GM23338 (cell line): ENCODE measurements at regions not wholly inside any gene's neighbourhood (a gene's known extent, or its start where the extent isn't known, plus 50 kb on each side); places are given as distances from the start of the nearest gene placed in this dataset.

Experiments
- ATAC-seq: fragments of 200-7000 bp; cut with Tn5 transposase; 3 replicates; pipeline ENCODE4 v1.9.1; 2020
- DNase-seq: peaks from one replicate; pipeline ENCODE4 v3.0.0-alpha.2; 2015; ENCODE audit warnings: low spot score
- H2AFZ ChIP-seq: fragments of 200-600 bp; sonication (generic); 2 replicates; pipeline ENCODE4 v1.8.0; 2016; ENCODE audit warnings: antibody characterized with exemption, mild to moderate bottlenecking, moderate library complexity
- H3F3A ChIP-seq: fragments of 200-600 bp; sonication (generic); replicated peaks from 2 replicates; pipeline ENCODE4 v1.8.0; 2017; ENCODE audit warnings: antibody characterized with exemption, mixed run types, low read depth
- H3K27ac ChIP-seq: fragments of 200-600 bp; sonication (generic); 2 replicates; pipeline ENCODE4 v1.6.1; 2016; ENCODE audit warnings: low read depth
- H3K27me3 ChIP-seq: fragments of 200-600 bp; sonication (generic); 2 replicates; pipeline ENCODE4 v1.8.0; 2016; ENCODE audit warnings: mild to moderate bottlenecking, mixed run types, moderate library complexity; ENCODE audit not compliant: insufficient read depth
- H3K36me3 ChIP-seq: fragments of 200-600 bp; sonication (generic); 2 replicates; pipeline ENCODE4 v1.8.0; 2016; ENCODE audit warnings: mild to moderate bottlenecking; ENCODE audit not compliant: insufficient read depth
- H3K4me1 ChIP-seq: fragments of 200-600 bp; sonication (generic); 2 replicates; pipeline ENCODE4 v1.8.0; 2016; ENCODE audit warnings: mild to moderate bottlenecking, moderate library complexity; ENCODE audit not compliant: insufficient read depth
- H3K4me2 ChIP-seq: fragments of 200-600 bp; sonication (generic); 2 replicates; pipeline ENCODE4 v1.7.1; 2017; ENCODE audit warnings: mixed run types
- H3K4me3 ChIP-seq: fragments of 200-600 bp; sonication (generic); 2 replicates; pipeline ENCODE4 v1.6.1; 2016; ENCODE audit warnings: mixed run types
- H3K79me2 ChIP-seq: fragments of 200-600 bp; sonication (generic); replicated peaks from 2 replicates; pipeline ENCODE4 v1.8.0; 2017; ENCODE audit warnings: mild to moderate bottlenecking; ENCODE audit not compliant: insufficient read depth
- H3K9me2 ChIP-seq: fragments of 200-600 bp; sonication (generic); 2 replicates; pipeline ENCODE4 v1.8.0; 2017; ENCODE audit not compliant: insufficient read depth
- H4K20me1 ChIP-seq: fragments of 200-600 bp; sonication (generic); replicated peaks from 2 replicates; pipeline ENCODE4 v1.8.0; 2017; ENCODE audit warnings: mild to moderate bottlenecking; ENCODE audit not compliant: insufficient read depth
- H3K27ac Mint-ChIP-seq: 2 replicates; pipeline ENCODE4 v1.8.0; 2020; ENCODE audit warnings: inconsistent platforms, mild to moderate bottlenecking, moderate library complexity, mixed read lengths
- H3K27me3 Mint-ChIP-seq: 3 replicates; pipeline ENCODE4 v1.8.0; 2022; ENCODE audit warnings: low read depth, mild to moderate bottlenecking, moderate library complexity, mixed read lengths, inconsistent platforms; ENCODE audit not compliant: insufficient read depth, poor library complexity
- H3K36me3 Mint-ChIP-seq: 3 replicates; pipeline ENCODE4 v1.8.0; 2021; ENCODE audit warnings: low read depth, mild to moderate bottlenecking, inconsistent platforms, moderate library complexity, mixed read lengths
- H3K4me1 Mint-ChIP-seq: 3 replicates; pipeline ENCODE4 v1.8.0; 2020; ENCODE audit warnings: mild to moderate bottlenecking, inconsistent platforms, mixed read lengths
- H3K4me3 Mint-ChIP-seq: 3 replicates; pipeline ENCODE4 v1.8.0; 2021; ENCODE audit warnings: moderate library complexity, mild to moderate bottlenecking, inconsistent platforms, mixed read lengths
- H3K9me3 Mint-ChIP-seq: 3 replicates; pipeline ENCODE4 v1.8.0; 2020; ENCODE audit warnings: moderate library complexity, mild to moderate bottlenecking, inconsistent platforms, mixed read lengths
- CREB1 ChIP-seq: fragments of 250-450 bp; sonication (Bioruptor Pico); IDR thresholded peaks from 2 replicates; pipeline ENCODE4 v1.5.0; 2020; ENCODE audit warnings: low read depth, mild to moderate bottlenecking, moderate library complexity
- EZH2phosphoT487 ChIP-seq: fragments of 200-600 bp; sonication (generic); IDR thresholded peaks from one replicate; pipeline ENCODE4 v1.8.1; 2018; ENCODE audit warnings: antibody characterized with exemption; ENCODE audit not compliant: unreplicated experiment
- JUNB ChIP-seq: IDR thresholded peaks from one replicate; pipeline ENCODE4 v1.6.1; 2016; ENCODE audit warnings: antibody characterized with exemption; ENCODE audit not compliant: unreplicated experiment
- NANOG ChIP-seq: IDR thresholded peaks from 2 replicates; pipeline ENCODE4 v1.6.1; 2016; ENCODE audit warnings: antibody characterized with exemption, borderline replicate concordance
- POLR2AphosphoS5 ChIP-seq: IDR thresholded peaks from 2 replicates; pipeline ENCODE4 v1.6.1; 2016; ENCODE audit warnings: antibody characterized with exemption, low read depth
- REST ChIP-seq: IDR thresholded peaks from one replicate; pipeline ENCODE4 v1.6.1; 2018; ENCODE audit warnings: antibody characterized with exemption; ENCODE audit not compliant: unreplicated experiment
- STAT1 ChIP-seq: IDR thresholded peaks from one replicate; pipeline ENCODE4 v1.6.1; 2016; ENCODE audit warnings: antibody characterized with exemption; ENCODE audit not compliant: unreplicated experiment
- ZNF114 ChIP-seq: fragments of 250-450 bp; sonication (Bioruptor Pico); IDR thresholded peaks from 2 replicates; pipeline ENCODE4 v1.5.0; 2020; ENCODE audit warnings: mild to moderate bottlenecking, moderate library complexity
- ZNF331 ChIP-seq: fragments of 250-450 bp; sonication (Bioruptor Pico); IDR thresholded peaks from 2 replicates; pipeline ENCODE4 v1.5.0; 2020; ENCODE audit warnings: low read depth, mild to moderate bottlenecking, moderate library complexity
- ZNF462 ChIP-seq: fragments of 250-450 bp; sonication (Bioruptor Pico); IDR thresholded peaks from 2 replicates; pipeline ENCODE4 v1.5.0; 2020; ENCODE audit warnings: mild to moderate bottlenecking, moderate library complexity
- TF ChIP-seq, protein P1 (sequence below): IDR thresholded peaks from 2 replicates; pipeline ENCODE4 v1.6.1; 2016; ENCODE audit warnings: antibody characterized with exemption

DNA sequence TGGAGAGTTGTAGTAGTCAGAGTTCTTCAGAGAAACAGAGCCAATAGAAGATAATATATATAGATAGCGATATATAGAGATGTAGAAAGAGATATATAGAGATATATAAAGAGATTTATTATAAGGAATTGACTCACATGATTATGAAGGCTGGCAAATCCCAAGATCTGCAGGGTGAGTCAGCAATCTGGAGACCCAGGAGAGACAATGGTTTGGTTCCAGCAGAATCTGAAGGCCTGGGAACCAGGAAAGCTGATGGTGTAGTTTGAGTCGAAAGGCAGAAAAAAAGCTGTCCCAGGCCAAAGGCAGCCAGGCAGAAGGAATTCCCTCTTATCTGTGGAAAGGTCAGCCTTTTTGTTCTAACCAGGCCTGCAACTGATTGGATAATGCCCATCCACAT, 194.1 kb downstream of the NUFIP1 start (continued):
- no peak for TF ChIP-seq REST
- no peak for TF ChIP-seq ZNF331 (CRISPR knock-in tag)
- TF ChIP-seq CREB1 (CRISPR knock-in tag), result no peak
- TF ChIP-seq EZH2phosphoT487, result no peak

GRCh38 chr13:44792096-44792495, 197.2 kb downstream of the NUFIP1 start:
- Mint-ChIP-seq H3K27me3 (peaks cover 2% of the 10 kb centered on the region), H3K27ac (no peak overlapping the region), H3K4me3 (no peak overlapping the region), H3K36me3 (peaks cover 3% of the 10 kb centered on the region; the same call in 1 of the 3 replicates), H3K4me1 (no peaks in the 10 kb centered on the region), H3K9me3 (peaks cover 4% of the 10 kb centered on the region; the same call in 2 of the 3 replicates)
- H3K4me2 ChIP-seq, result no peak overlapping the region
- no peak overlapping the region for H3K4me3 ChIP-seq
- H3F3A ChIP-seq, result no peaks in the 10 kb centered on the region
- H3K9me2 ChIP-seq, result no peaks in the 10 kb centered on the region
- H3K27me3 ChIP-seq, result no peaks in the 10 kb centered on the region
- DNase-seq, result no peak
- no peak overlapping the region for H2AFZ ChIP-seq
- H3K4me1 ChIP-seq, result no peaks in the 10 kb centered on the region
- H3K27ac ChIP-seq, result no peak overlapping the region
- H3K79me2 ChIP-seq, result no peaks in the 10 kb centered on the region
- ATAC-seq, result no peak
- no peaks in the 10 kb centered on the region for H4K20me1 ChIP-seq
- H3K36me3 ChIP-seq, result no peaks in the 10 kb centered on the region
- TF ChIP-seq CREB1 (CRISPR knock-in tag), result no peak
- no peak for TF ChIP-seq JUNB
- TF ChIP-seq NANOG, result no peak
- TF ChIP-seq ZNF114 (CRISPR knock-in tag), result no peak
- no peak for TF ChIP-seq POLR2AphosphoS5
- TF ChIP-seq, protein P1, sequence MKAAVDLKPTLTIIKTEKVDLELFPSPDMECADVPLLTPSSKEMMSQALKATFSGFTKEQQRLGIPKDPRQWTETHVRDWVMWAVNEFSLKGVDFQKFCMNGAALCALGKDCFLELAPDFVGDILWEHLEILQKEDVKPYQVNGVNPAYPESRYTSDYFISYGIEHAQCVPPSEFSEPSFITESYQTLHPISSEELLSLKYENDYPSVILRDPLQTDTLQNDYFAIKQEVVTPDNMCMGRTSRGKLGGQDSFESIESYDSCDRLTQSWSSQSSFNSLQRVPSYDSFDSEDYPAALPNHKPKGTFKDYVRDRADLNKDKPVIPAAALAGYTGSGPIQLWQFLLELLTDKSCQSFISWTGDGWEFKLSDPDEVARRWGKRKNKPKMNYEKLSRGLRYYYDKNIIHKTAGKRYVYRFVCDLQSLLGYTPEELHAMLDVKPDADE, result no peak
- no peak for TF ChIP-seq EZH2phosphoT487
- TF ChIP-seq REST, result no peak
- TF ChIP-seq ZNF331 (CRISPR knock-in tag), result no peak
- TF ChIP-seq ZNF462 (CRISPR knock-in tag), result no peak
- TF ChIP-seq STAT1, result no peak
